K562 (cell line): ENCODE measurements at regions not wholly inside any gene's neighbourhood (a gene's known extent, or its start where the extent isn't known, plus 50 kb on each side); places are given as distances from the start of the nearest gene placed in this dataset.

Experiments
- ATF7 ChIP-seq: fragments of 450-650 bp; IDR thresholded peaks from 2 replicates; pipeline ENCODE4 v1.7.1; 2014; ENCODE audit warnings: mild to moderate bottlenecking, moderate library complexity
- PCBP2 ChIP-seq: fragments of 200-400 bp; formaldehyde crosslinking; IDR thresholded peaks from 2 replicates; pipeline ENCODE4 v1.6.1; 2018; ENCODE audit warnings: low read length, low read depth, mild to moderate bottlenecking, moderate library complexity; ENCODE audit not compliant: poor library complexity, severe bottlenecking
- SMARCA4 ChIP-seq: fragments of 450-650 bp; IDR thresholded peaks from 2 replicates; pipeline ENCODE4 v1.6.1; 2016
- SP1 ChIP-seq: sonication (generic); formaldehyde crosslinking; IDR thresholded peaks from 2 replicates; pipeline ENCODE4 v1.8.1; 2022; ENCODE audit warnings: mild to moderate bottlenecking, missing genetic modification reagents
- SREBF1 ChIP-seq: fragments of 150-350 bp; IDR thresholded peaks from 2 replicates; pipeline ENCODE4 v1.6.1; 2014; ENCODE audit warnings: antibody characterized with exemption, low read depth, low read length, borderline replicate concordance
- THRAP3 ChIP-seq: fragments of 450-650 bp; IDR thresholded peaks from 2 replicates; pipeline ENCODE4 v1.6.1; 2016; ENCODE audit warnings: mild to moderate bottlenecking, inconsistent platforms, borderline replicate concordance
- TF ChIP-seq, protein P1 (sequence below), 2 experiments: fragments of 450-650 bp; IDR thresholded peaks; 2 replicates each; pipeline ENCODE4 v1.6.1; 2018; ENCODE audit warnings: mild to moderate bottlenecking in 2 of 2, low read depth in 1 of 2; ENCODE audit not compliant: partially characterized antibody in 2 of 2

GRCh38 chr13:24998433-24998832, 97.5 kb upstream of the PABPC3 start (continued):
- TF ChIP-seq, protein P1, sequence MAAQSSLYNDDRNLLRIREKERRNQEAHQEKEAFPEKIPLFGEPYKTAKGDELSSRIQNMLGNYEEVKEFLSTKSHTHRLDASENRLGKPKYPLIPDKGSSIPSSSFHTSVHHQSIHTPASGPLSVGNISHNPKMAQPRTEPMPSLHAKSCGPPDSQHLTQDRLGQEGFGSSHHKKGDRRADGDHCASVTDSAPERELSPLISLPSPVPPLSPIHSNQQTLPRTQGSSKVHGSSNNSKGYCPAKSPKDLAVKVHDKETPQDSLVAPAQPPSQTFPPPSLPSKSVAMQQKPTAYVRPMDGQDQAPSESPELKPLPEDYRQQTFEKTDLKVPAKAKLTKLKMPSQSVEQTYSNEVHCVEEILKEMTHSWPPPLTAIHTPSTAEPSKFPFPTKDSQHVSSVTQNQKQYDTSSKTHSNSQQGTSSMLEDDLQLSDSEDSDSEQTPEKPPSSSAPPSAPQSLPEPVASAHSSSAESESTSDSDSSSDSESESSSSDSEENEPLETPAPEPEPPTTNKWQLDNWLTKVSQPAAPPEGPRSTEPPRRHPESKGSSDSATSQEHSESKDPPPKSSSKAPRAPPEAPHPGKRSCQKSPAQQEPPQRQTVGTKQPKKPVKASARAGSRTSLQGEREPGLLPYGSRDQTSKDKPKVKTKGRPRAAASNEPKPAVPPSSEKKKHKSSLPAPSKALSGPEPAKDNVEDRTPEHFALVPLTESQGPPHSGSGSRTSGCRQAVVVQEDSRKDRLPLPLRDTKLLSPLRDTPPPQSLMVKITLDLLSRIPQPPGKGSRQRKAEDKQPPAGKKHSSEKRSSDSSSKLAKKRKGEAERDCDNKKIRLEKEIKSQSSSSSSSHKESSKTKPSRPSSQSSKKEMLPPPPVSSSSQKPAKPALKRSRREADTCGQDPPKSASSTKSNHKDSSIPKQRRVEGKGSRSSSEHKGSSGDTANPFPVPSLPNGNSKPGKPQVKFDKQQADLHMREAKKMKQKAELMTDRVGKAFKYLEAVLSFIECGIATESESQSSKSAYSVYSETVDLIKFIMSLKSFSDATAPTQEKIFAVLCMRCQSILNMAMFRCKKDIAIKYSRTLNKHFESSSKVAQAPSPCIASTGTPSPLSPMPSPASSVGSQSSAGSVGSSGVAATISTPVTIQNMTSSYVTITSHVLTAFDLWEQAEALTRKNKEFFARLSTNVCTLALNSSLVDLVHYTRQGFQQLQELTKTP (IDR thresholded peaks at IDR 0.05; ENCODE audit: low read depth in 1 of 2, partially characterized antibody in 2 of 2) = no peak
- no peak for TF ChIP-seq PCBP2
- no peak for TF ChIP-seq SREBF1
- TF ChIP-seq THRAP3 = no peak
- no peak for TF ChIP-seq SP1
- no peak for TF ChIP-seq ATF7
- no peak for TF ChIP-seq SMARCA4
